Natural killer cell (primary cell): ENCODE measurements at regions not wholly inside any gene's neighbourhood (a gene's known extent, or its start where the extent isn't known, plus 50 kb on each side); places are given as distances from the start of the nearest gene placed in this dataset.

ENCODE experiments used
- ATAC-seq, 3 donors: fragments of 150-1000 bp in 2 of 3; fragments of 200-7000 bp in 1 of 3; cut with Tn5 transposase; 1 replicate in 1 of 3; 2 replicates in 2 of 3; pipeline ENCODE4 v1.10.0; 2021; ENCODE audit warnings: mild to moderate bottlenecking in 2 of 3, moderate library complexity in 2 of 3
- DNase-seq, 2 donors: peaks; one replicate each; pipeline versions ENCODE4 v3.0.0 to v3.0.0-alpha.2; 2013 to 2021; ENCODE audit warnings: mixed read lengths in 1 of 2
- H3K27ac ChIP-seq: one replicate; pipeline ENCODE4 v1.5.1; 2013; ENCODE audit warnings: mild to moderate bottlenecking, low read length
- H3K27me3 ChIP-seq: one replicate; pipeline ENCODE4 v1.6.1; 2013; ENCODE audit warnings: low read length; ENCODE audit not compliant: control insufficient read depth, insufficient read depth
- H3K36me3 ChIP-seq: one replicate; pipeline ENCODE4 v1.6.1; 2013; ENCODE audit warnings: low read length; ENCODE audit not compliant: control insufficient read depth, insufficient read depth
- H3K4me1 ChIP-seq: one replicate; pipeline ENCODE4 v1.6.1; 2013; ENCODE audit warnings: low read length; ENCODE audit not compliant: control insufficient read depth, insufficient read depth
- H3K4me3 ChIP-seq: one replicate; pipeline ENCODE4 v1.5.1; 2013; ENCODE audit warnings: low read length
- H3K9me3 ChIP-seq: one replicate; pipeline ENCODE4 v1.6.1; 2013; ENCODE audit warnings: low read length; ENCODE audit not compliant: control insufficient read depth, insufficient read depth
- H3K27ac Mint-ChIP-seq, 2 donors: one replicate each; pipeline ENCODE4 v1.8.0; 2022; ENCODE audit warnings: mild to moderate bottlenecking in 2 of 2, mixed read lengths in 2 of 2, moderate library complexity in 1 of 2
- H3K27me3 Mint-ChIP-seq, 2 donors: one replicate each; pipeline ENCODE4 v1.8.0; 2022; ENCODE audit warnings: low read depth in 2 of 2, mixed read lengths in 2 of 2
- H3K36me3 Mint-ChIP-seq: one replicate; pipeline ENCODE4 v1.8.0; 2022; ENCODE audit warnings: mixed read lengths
- H3K4me1 Mint-ChIP-seq, 2 donors: one replicate each; pipeline ENCODE4 v1.8.0; 2022; ENCODE audit warnings: mixed read lengths in 2 of 2
- H3K4me3 Mint-ChIP-seq: one replicate; pipeline ENCODE4 v1.8.0; 2022; ENCODE audit warnings: mild to moderate bottlenecking, moderate library complexity, mixed read lengths
- H3K9me3 Mint-ChIP-seq, 2 donors: one replicate each; pipeline ENCODE4 v1.8.0; 2022; ENCODE audit warnings: mixed read lengths in 2 of 2
- CTCF ChIP-seq: fragments of 200-600 bp; IDR thresholded peaks from one replicate; pipeline ENCODE4 v1.8.0; 2022; ENCODE audit warnings: antibody characterized with exemption
- WGBS: methylation state at CpG from one replicate; pipeline ENCODE4 v1.1.7; 2013; ENCODE audit warnings: missing lambda C conversion rate; ENCODE audit not compliant: insufficient coverage; 5-methylcytosine and 5-hydroxymethylcytosine counted together
- intact Hi-C: fragments of 100-400 bp; cut with micrococcal nuclease; formaldehyde crosslinking; loops from one replicate; pipeline ENCODE4 v1.14.2; 2022

GRCh38 chr12:104863296-104863948, 94.7 kb downstream of the SLC41A2 start:
- no peak overlapping the region for H3K27ac ChIP-seq
- no peak for TF ChIP-seq CTCF
- no peak for ATAC-seq

GRCh38 chr12:104858611-104859543, 99.2 kb downstream of the SLC41A2 start:
- H3K4me1 ChIP-seq: no peaks in the 10 kb centered on the region
- H3K36me3 Mint-ChIP-seq: no peaks in the 10 kb centered on the region
- no peaks in the 10 kb centered on the region for H3K9me3 ChIP-seq
- no peak overlapping the region for H3K4me3 ChIP-seq
- no peak overlapping the region for H3K27ac ChIP-seq
- H3K27me3 Mint-ChIP-seq: no peaks in the 10 kb centered on the region
- ATAC-seq (no peak), DNase-seq (no peak)
- no peak overlapping the region for H3K27ac Mint-ChIP-seq
- no peak overlapping the region for H3K4me3 Mint-ChIP-seq
- H3K36me3 ChIP-seq: no peaks in the 10 kb centered on the region
- intact Hi-C loops: no loop called here
- no peak for TF ChIP-seq CTCF
- WGBS: 100% methylated on average over 4 of the region's 4 CpGs
- no peaks in the 10 kb centered on the region for H3K9me3 Mint-ChIP-seq
- H3K27me3 ChIP-seq: no peaks in the 10 kb centered on the region
- no peaks in the 10 kb centered on the region for H3K4me1 Mint-ChIP-seq

More at GRCh38 chr12:104863296-104863948, 94.7 kb downstream of the SLC41A2 start:
- DNase-seq: no peak
- H3K4me1 ChIP-seq: no peaks in the 10 kb centered on the region
- H3K4me1 Mint-ChIP-seq: peaks cover 0 to 9% of the 10 kb centered on the region in 2 donors
- H3K4me3 ChIP-seq: no peak overlapping the region
- no peaks in the 10 kb centered on the region for H3K9me3 ChIP-seq
- no peak overlapping the region for H3K27ac Mint-ChIP-seq
- H3K27me3 ChIP-seq: no peaks in the 10 kb centered on the region
- intact Hi-C loops: no loop called here
- H3K36me3 ChIP-seq: no peaks in the 10 kb centered on the region
- 92% methylated on average over 4 of the region's 5 CpGs for WGBS
- H3K4me3 Mint-ChIP-seq: no peak overlapping the region
- H3K9me3 Mint-ChIP-seq: no peaks in the 10 kb centered on the region
- H3K27me3 Mint-ChIP-seq: peaks cover 0 to under 1% of the 10 kb centered on the region in 2 donors
- H3K36me3 Mint-ChIP-seq: no peaks in the 10 kb centered on the region

- 97% methylated on average over 2 of the region's 3 CpGs for WGBS
- no peaks in the 10 kb centered on the region for H3K36me3 Mint-ChIP-seq
- H3K4me1 Mint-ChIP-seq: no peaks in the 10 kb centered on the region
- H3K27me3 Mint-ChIP-seq: no peaks in the 10 kb centered on the region
- H3K4me3 Mint-ChIP-seq: no peak overlapping the region
- no peak for DNase-seq
- no peaks in the 10 kb centered on the region for H3K36me3 ChIP-seq
- no peaks in the 10 kb centered on the region for H3K9me3 ChIP-seq
- no peak for TF ChIP-seq CTCF
- no peak overlapping the region for H3K27ac ChIP-seq
- no peaks in the 10 kb centered on the region for H3K4me1 ChIP-seq
- H3K27me3 ChIP-seq: no peaks in the 10 kb centered on the region
- intact Hi-C loops: no loop called here
- H3K27ac Mint-ChIP-seq: no peak overlapping the region
- H3K9me3 Mint-ChIP-seq: no peaks in the 10 kb centered on the region
- no peak overlapping the region for H3K4me3 ChIP-seq
- no peak for ATAC-seq
These were observed 101.6 kb downstream of the SLC41A2 start for GRCh38 chr12:104856531-104856930.
